ENCODE measurements at regions not wholly inside any gene's neighbourhood (a gene's known extent, or its start where the extent isn't known, plus 50 kb on each side); places are given as distances from the start of the nearest gene placed in this dataset.

- H3K27me3 Mint-ChIP-seq (ENCODE audit: low read depth in 2 of 2), result no peaks in the 10 kb centered on the region
- no peaks in the 10 kb centered on the region for H3K4me1 Mint-ChIP-seq
- no peak overlapping the region for H3K4me3 ChIP-seq (ENCODE audit: low read length)
- DNase-seq (no peak), ATAC-seq (no peak)
- H3K27ac ChIP-seq (ENCODE audit: low read length), result no peak overlapping the region
- 86% methylated on average over 2 of the region's 2 CpGs for WGBS (ENCODE audit: insufficient coverage)
- H3K4me1 ChIP-seq (ENCODE audit: control insufficient read depth, insufficient read depth, low read length), result no peaks in the 10 kb centered on the region
- no peaks in the 10 kb centered on the region for H3K27me3 ChIP-seq (ENCODE audit: control insufficient read depth, insufficient read depth, low read length)
- no peak for TF ChIP-seq CTCF (IDR thresholded peaks at IDR 0.05)
- H3K36me3 Mint-ChIP-seq, result no peaks in the 10 kb centered on the region
- no peaks in the 10 kb centered on the region for H3K36me3 ChIP-seq (ENCODE audit: control insufficient read depth, insufficient read depth, low read length)
- no peak overlapping the region for H3K27ac Mint-ChIP-seq
- H3K9me3 Mint-ChIP-seq, result peaks cover 2 to 8% of the 10 kb centered on the region in 2 donors
- no peak overlapping the region for H3K4me3 Mint-ChIP-seq
- H3K9me3 ChIP-seq (ENCODE audit: control insufficient read depth, insufficient read depth, low read length), result no peaks in the 10 kb centered on the region
- intact Hi-C loops (cut with micrococcal nuclease), result no loop called here
Measured at GRCh38 chr5:98530224-98530623, 243.2 kb upstream of the RGMB start.

GRCh38 chr5:98535901-98536300, 237.6 kb upstream of the RGMB start:
- Histone ChIP-seq H3K9me3 (ENCODE audit: control insufficient read depth, insufficient read depth, low read length) (peaks cover 4% of the 10 kb centered on the region), H3K27me3 (ENCODE audit: control insufficient read depth, insufficient read depth, low read length) (no peaks in the 10 kb centered on the region), H3K36me3 (ENCODE audit: control insufficient read depth, insufficient read depth, low read length) (no peaks in the 10 kb centered on the region), H3K27ac (ENCODE audit: low read length) (no peak overlapping the region), H3K4me3 (ENCODE audit: low read length) (no peak overlapping the region), H3K4me1 (ENCODE audit: control insufficient read depth, insufficient read depth, low read length) (no peaks in the 10 kb centered on the region)
- H3K4me1 Mint-ChIP-seq, result no peaks in the 10 kb centered on the region
- peaks cover 4% of the 10 kb centered on the region for H3K36me3 Mint-ChIP-seq
- intact Hi-C loops (cut with micrococcal nuclease), result no loop called here
- 62% methylated on average over 4 of the region's 4 CpGs for WGBS (ENCODE audit: insufficient coverage)
- TF ChIP-seq CTCF (IDR thresholded peaks at IDR 0.05), result no peak
- ATAC-seq (no peak), DNase-seq (no peak)
- no peaks in the 10 kb centered on the region for H3K27me3 Mint-ChIP-seq (ENCODE audit: low read depth in 2 of 2)
- no peak overlapping the region for H3K27ac Mint-ChIP-seq
- no peak overlapping the region for H3K4me3 Mint-ChIP-seq
- H3K9me3 Mint-ChIP-seq, result peaks cover 3 to 7% of the 10 kb centered on the region in 2 donors

GRCh38 chr5:98540056-98540455, 233.4 kb upstream of the RGMB start:
- peaks cover 14 to 18% of the 10 kb centered on the region in 2 donors for H3K9me3 Mint-ChIP-seq
- H3K4me3 Mint-ChIP-seq, result no peak overlapping the region
- H3K36me3 Mint-ChIP-seq, result peaks cover 21% of the 10 kb centered on the region
- H3K4me1 ChIP-seq (ENCODE audit: control insufficient read depth, insufficient read depth, low read length), result no peaks in the 10 kb centered on the region
- no peak overlapping the region for H3K4me3 ChIP-seq (ENCODE audit: low read length)
- TF ChIP-seq CTCF (IDR thresholded peaks at IDR 0.05), result no peak
- WGBS (ENCODE audit: insufficient coverage), result 40% methylated on average over 1 of the region's 1 CpG
- H3K36me3 ChIP-seq (ENCODE audit: control insufficient read depth, insufficient read depth, low read length), result no peaks in the 10 kb centered on the region
- H3K27ac ChIP-seq (ENCODE audit: low read length), result no peak overlapping the region
- ATAC-seq (no peak), DNase-seq (no peak)
- intact Hi-C loops (cut with micrococcal nuclease), result no loop called here
- H3K4me1 Mint-ChIP-seq, result no peaks in the 10 kb centered on the region
- H3K27me3 Mint-ChIP-seq (ENCODE audit: low read depth in 2 of 2), result no peaks in the 10 kb centered on the region
- no peak overlapping the region for H3K27ac Mint-ChIP-seq
- no peaks in the 10 kb centered on the region for H3K27me3 ChIP-seq (ENCODE audit: control insufficient read depth, insufficient read depth, low read length)
- H3K9me3 ChIP-seq (ENCODE audit: control insufficient read depth, insufficient read depth, low read length), result peaks cover 4% of the 10 kb centered on the region

- Histone ChIP-seq H3K4me3 (ENCODE audit: low read length) (no peak overlapping the region), H3K27ac (ENCODE audit: low read length) (no peak overlapping the region), H3K9me3 (ENCODE audit: control insufficient read depth, insufficient read depth, low read length) (peaks cover 4% of the 10 kb centered on the region), H3K4me1 (ENCODE audit: control insufficient read depth, insufficient read depth, low read length) (no peaks in the 10 kb centered on the region), H3K36me3 (ENCODE audit: control insufficient read depth, insufficient read depth, low read length) (no peaks in the 10 kb centered on the region), H3K27me3 (ENCODE audit: control insufficient read depth, insufficient read depth, low read length) (no peaks in the 10 kb centered on the region)
- H3K4me1 Mint-ChIP-seq, result no peaks in the 10 kb centered on the region
- no peak overlapping the region for H3K4me3 Mint-ChIP-seq
- peaks cover 14 to 20% of the 10 kb centered on the region in 2 donors for H3K9me3 Mint-ChIP-seq
- no peak for DNase-seq
- no peaks in the 10 kb centered on the region for H3K27me3 Mint-ChIP-seq (ENCODE audit: low read depth in 2 of 2)
- intact Hi-C loops (cut with micrococcal nuclease), result no loop called here
- no peak for TF ChIP-seq CTCF (IDR thresholded peaks at IDR 0.05)
- no peak overlapping the region for H3K27ac Mint-ChIP-seq
- no peak for ATAC-seq
- peaks cover 21% of the 10 kb centered on the region for H3K36me3 Mint-ChIP-seq
- no CpG with 5 or more reads among the region's 1 CpG for WGBS (ENCODE audit: insufficient coverage)
Measured at GRCh38 chr5:98541641-98542040, 231.8 kb upstream of the RGMB start.
